ENCODE measurements at regions not wholly inside any gene's neighbourhood (a gene's known extent, or its start where the extent isn't known, plus 50 kb on each side); places are given as distances from the start of the nearest gene placed in this dataset.

DNA sequence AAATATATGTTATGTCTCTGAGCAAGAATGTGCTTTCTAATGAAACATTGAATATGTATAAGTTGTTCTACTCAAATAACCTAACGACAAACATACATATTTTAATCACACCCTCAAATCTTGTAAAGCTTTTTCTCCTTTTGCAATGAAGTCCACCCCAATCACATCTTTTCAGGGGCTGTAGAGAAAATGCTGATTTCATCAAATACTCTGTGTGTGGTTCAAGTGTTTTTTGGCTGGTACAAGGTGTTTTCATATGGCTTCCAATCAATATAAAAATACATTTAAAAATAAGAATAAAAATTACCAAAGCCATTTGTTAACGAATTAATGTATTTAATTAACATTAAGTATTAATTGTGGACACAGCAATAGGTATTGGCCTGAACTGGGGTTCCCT lies 57.2 kb upstream of the TMEM196 start:
- TF ChIP-seq ELF4 (IDR thresholded peaks at IDR 0.05) = no peak
- no peak for TF ChIP-seq NFRKB (IDR thresholded peaks at IDR 0.05)
- no peak for TF ChIP-seq BHLHE40 (IDR thresholded peaks at IDR 0.05; ENCODE audit: borderline replicate concordance)
- no peak for TF ChIP-seq SP1 (IDR thresholded peaks at IDR 0.05)

Data from HEK293T (cell line).